GM21390 (cell line): ENCODE measurements at regions not wholly inside any gene's neighbourhood (a gene's known extent, or its start where the extent isn't known, plus 50 kb on each side); places are given as distances from the start of the nearest gene placed in this dataset.
"Not testable (repeated sequence)": the region's sequence is repeated elsewhere in the genome, so short reads cannot be mapped to it uniquely, and the experiment has no call there.

Source experiments
- ATAC-seq: cut with Tn5 transposase; IDR thresholded peaks from one replicate; pipeline ENCODE4 v1.9.1; 2021; ENCODE audit not compliant: unreplicated experiment

DNA sequence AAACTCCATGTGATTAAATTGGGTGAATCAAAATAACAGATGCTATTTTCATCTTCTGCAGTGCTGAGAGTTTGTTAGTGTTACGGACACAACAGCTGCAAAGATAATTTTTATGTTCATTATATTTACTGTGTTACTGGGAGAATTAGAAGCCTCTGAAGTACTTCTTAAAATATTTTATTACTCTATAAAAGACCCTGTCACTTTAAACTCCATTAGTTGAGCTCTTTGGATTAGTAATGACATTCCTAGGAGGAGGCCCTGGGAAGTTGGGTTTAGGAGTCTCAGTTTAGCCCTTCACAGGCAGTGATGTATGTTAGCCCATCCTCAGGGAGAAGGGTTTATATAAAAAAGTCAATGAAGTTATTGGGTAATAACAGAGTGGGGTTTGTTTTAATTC is 596.7 kb downstream of the JRKL start:
- no peak for ATAC-seq

DNA sequence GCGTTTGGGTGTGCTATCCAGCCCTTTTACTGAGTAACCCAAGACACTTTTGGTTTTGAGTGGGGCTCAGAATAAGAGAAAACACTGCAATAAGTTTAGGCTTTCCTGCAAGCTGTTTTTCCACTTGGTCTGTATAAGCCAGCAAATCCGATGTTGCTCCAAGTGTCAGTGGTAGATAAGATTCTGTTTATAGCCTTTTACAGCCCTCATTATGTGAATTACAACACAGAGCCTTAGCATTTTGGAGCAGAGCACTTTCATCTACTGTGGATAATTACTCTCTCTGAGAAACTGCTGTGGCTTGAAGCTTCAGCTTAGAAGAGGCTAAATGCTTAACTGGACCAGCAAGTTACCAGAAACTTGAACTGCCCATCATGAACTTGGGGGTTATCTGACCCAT is 601.1 kb downstream of the JRKL start:
- ATAC-seq: no peak

DNA sequence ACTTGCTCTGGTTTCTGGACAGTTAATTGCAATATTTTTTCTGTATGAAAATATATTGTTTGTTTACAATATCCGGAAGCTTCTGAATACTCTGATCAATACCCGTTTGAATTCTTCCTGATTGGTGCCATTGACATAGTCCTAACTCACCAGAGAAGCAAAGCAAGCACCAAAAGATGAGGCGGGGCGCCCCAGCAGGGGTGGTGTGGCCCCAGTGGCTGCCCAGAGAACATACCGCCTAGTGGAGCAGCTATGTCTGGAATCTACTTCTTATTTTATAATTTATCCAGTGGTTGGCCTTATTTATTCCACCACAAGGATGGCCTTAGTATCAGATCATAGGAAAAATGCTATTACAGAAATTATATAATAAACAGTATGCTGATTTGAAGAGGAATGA is 610.7 kb downstream of the JRKL start:
- ATAC-seq: no peak

DNA sequence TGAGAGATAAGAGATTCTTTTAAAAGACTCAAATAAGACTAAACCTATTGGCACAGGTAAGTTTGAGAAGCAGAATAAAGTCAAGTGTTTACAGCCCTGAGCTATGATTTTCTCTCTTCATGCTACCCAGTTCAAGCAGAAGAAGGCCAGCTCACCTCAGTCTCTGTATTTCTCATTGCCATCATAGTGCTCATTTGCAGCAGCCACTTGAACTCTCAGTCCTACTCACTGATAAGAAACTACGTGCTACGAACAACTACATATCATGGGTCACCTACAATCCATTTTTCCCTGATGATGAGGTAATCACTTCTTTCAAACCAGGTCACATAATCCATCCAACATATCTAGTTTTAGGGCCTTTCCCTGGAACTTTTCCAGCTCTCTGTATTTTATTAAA is 617.5 kb downstream of the JRKL start:
- no peak for ATAC-seq

DNA sequence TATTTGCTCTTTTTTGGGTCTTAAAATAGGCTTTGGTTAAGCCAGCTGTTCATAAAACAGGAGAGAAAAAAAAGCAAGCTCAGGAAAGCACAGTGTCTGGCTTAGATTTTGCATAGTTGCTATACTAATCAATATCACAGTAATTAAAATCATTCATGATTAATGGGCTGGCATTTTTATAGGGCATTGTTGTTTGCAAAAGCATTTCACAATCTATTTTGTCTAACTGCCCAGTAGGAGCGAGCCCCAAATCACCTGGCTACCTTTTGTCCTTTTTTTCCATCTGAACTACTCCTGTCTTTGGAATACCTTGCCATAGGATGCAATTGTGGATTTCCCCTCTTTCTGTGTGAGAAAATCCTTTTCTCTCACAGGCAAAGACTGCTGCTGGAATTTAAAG is 619.8 kb downstream of the JRKL start:
- no peak for ATAC-seq

DNA sequence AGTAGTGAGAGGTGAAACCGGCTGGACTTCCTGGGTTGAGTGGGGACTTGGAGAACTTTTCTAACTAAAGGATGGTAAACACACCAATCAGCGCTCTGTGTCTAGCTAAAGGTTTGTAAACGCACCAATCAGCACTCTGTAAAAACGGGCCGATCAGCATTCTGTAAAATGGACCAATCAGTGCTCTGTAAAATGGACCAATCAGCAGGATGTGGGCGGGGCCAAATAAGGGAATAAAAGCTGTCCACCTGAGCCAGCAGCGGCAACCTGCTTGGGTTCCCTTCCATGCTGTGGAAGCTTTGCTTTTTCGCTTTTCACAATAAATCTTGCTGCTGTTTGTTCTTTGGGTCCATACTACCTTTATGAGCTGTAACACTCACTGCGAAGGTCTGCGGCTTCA is 621.2 kb downstream of the JRKL start:
- not testable (repeated sequence) for ATAC-seq

DNA sequence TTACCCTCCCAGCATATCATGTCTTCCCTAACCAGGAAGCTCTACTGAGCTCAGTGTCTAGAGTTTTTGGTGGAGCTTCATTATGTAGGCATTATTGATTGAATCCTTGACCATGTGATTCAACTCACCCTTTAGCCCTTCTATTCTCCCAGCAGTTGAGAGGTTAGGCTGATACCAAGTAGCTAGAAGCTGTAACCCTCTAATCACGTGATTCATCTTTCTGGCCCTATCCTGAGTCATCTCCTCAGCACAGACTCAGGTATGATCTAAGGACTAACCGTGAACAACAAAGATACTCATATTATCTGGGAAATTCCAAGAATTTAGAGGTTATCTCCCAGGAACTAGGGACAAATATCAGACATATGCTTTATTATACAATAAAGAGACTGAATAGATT is 625.5 kb downstream of the JRKL start:
- ATAC-seq: no peak

DNA sequence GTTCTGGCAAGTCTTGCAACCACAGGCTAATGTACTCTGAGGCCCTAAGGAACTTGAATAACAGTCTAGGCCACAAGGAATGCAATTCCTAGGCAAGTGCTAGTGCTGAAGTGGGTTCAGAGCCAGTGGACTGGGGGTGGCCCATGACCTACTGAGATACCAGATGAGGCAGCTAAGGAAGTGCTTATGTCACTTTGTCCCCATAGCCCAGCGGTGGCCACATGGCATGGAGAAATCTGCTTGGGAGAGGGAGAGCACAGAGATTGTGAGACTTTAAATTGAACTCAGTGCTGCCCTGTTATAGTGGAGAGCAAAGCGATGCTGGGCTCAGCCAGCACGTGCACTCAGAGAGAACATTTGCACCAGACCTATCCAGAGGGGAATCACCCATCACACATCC is 629.5 kb downstream of the JRKL start:
- no peak for ATAC-seq

DNA sequence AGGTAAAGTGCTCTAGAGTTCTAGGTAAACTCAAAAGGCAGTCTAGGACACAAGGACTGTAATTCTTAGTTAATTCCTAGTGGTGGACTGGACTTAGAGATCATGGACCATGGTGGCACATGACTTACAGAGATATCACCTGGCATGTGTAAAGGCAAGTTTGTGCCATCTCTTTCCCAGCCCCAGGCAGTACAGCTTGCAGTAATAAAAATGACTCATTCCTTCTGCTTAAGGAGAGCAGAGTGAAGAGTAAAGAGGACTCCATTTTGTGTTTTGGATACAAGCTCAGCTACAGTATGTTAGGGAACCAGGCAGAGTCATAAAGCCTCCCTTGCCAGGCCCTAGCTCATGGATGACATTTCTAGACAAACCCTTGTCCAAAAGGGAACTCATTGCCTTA is 629.9 kb downstream of the JRKL start:
- no peak for ATAC-seq

DNA sequence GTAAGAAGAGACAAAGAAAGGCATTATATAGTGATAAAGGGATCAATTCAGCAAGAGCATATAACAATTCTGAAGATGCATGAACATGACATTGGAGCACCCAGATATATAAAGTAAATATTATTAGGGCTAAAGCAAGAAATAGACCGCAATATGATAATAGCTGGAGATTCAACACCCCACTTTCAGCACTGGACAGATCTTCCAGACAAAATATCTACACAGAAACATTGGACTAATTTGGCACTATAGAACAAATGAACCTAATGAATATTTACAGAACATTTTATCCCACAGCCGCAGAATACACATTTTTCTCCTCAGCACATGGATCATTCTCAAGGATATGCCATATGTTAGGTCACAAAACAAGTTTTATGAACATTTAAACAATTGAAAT is 633.1 kb downstream of the JRKL start:
- ATAC-seq: no peak

DNA sequence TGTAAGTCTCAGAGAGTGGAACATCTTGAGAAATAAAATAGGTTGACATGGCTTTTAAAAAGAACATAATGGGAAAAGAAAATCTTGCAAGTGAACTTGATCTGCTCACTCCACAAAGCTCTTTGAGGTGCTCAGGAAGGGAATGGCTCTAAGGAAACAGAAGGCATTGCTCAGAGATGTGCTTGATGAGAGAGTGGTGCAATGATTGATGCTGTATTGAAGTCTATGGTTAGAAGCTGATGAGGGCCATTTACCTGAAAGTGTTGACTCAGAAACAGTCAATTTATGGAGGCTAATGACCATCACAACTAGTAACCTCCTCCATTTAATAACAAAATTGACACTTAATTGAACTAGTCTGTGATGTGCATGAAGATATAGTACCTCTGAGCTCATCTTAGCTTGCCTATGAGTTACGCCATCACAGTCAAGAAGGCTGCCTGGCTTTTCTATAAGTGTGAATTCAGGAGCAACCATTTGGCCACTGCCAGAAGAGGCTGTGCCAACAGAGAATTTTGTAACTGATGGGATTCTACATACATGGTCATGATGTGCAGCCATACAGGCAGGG is 639.1 kb downstream of the JRKL start:
- ATAC-seq: no peak

DNA sequence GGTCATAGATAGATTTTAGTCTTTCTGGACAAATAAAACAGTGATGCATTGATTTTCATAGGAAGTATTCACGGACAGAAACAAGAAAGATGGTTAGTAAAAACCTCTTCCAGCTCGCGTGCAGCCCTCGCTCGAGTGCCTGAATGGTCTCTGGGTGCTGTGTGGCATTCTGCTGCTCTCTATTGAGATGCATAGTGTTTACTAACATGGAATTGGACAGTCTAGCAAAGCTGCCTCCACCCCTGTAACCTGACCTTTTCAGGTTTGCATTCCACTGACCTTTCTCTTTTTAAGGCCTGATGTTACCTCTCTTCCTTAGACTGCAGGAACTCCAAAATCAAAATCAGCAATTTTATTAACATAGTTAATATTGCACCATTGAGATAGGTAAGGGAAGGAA is 643.4 kb downstream of the JRKL start:
- ATAC-seq: no peak

DNA sequence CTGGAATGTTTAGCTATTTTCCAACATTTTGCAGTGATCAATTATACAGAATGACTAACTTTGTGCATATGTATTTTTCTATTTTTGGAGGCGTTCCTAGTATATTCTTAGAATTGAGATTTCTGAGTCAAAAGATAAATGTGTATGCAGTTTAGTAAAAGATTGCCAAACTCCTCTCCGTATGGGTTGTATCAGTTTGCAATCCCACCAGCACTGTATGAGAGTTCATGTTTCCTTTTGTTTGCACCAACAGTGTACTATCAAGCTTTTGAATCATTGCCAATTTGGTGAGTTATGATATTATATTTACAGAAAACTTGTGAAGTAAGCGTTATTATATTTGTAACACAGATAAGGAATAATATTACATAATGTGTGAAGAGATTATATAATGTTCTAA is 658.7 kb downstream of the JRKL start:
- ATAC-seq: no peak

DNA sequence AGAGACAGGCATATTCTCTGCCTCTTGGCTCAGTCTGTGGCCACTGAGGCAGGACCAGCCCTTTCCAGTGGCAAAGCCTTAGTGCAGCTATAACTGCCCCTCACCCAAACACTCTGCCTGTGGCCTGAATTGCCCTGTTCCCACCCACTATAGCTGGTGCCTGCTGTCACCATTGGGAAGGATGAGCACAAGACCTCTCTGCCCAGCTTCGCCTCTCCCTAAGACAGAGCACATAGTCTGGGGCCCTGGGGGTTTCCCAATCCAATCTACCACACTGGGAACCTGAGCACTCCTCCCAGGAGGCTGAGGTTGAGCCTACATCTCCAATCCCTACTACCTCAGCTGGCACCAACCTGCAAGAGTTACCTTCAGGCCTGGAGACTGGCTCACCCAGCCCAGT is 670.4 kb downstream of the JRKL start:
- no peak for ATAC-seq

DNA sequence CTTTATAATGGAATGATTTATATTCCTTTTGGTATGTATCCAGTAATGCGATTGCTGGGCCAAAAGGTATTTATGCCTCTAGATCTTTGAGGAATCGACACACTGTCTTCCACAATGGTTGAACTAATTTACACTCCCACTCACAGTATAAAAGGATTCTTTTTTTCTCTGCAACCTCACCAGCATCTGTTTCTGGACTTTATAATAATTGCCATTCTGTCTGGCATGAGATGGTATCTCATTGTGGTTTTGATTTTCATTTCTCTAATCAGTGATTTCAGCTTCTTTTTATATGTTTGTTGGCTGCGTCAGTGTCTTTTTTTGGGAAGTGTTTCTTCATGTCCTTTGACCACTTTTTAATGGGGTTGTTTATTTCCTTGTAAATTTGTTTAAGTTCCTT is 679.3 kb downstream of the JRKL start:
- ATAC-seq: no peak

DNA sequence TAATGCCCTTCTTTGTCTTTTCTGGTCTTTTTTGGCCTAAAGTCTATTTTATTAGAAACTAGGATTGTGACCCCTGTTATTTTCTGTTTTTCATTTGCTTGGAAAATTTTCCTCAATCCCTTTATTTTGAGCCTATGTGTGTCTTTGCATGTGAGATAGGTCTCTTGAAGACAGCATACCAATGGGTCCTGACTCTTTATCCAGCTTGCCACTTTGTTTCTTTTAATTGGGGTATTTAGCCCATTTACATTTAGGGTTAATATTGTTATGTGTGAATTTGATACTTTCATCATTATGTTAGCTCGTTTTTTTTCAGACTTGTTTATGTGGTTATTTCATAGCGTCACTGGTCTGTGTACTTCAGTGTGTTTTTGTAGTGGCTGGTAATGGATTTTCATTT is 682.6 kb downstream of the JRKL start:
- no peak for ATAC-seq

DNA sequence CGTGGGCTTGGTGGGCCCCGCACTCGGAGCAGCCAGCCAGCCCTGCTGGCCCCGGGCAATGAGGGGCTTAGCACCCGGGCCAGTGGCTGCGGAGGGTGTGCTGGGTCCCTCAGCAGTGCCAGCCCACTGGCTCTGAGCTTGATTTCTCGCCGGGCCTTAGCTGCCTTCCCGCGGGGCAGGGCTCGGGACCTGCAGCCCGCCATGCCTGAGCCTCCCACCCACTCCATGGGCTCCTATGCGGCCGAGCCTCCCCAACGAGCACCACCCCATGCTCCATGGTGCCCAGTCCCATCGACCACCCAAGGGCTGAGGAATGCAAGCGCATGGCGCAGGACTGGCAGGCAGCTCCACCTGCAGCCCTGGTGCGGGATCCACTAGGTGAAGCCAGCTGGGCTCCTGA is 686.9 kb downstream of the JRKL start:
- not testable (repeated sequence) for ATAC-seq

DNA sequence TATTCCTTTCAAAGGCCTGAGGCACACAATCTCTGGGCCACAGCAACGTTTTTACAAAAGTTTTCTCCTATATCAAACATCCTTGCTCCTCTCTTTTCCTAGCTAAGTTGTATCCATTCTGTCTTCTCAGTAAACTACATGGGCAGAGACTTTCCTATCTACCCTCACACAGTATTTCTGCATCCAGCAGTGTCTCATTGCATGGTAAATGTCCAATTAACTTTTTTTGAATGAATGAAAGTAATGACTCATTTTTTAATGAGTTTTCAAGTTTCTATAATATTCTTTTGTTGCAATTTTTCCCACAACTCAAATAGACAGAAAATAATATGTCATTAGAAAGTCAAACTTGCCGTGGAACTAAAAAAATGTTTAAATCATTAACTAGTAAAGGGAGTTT is 688.6 kb downstream of the JRKL start:
- ATAC-seq: no peak

DNA sequence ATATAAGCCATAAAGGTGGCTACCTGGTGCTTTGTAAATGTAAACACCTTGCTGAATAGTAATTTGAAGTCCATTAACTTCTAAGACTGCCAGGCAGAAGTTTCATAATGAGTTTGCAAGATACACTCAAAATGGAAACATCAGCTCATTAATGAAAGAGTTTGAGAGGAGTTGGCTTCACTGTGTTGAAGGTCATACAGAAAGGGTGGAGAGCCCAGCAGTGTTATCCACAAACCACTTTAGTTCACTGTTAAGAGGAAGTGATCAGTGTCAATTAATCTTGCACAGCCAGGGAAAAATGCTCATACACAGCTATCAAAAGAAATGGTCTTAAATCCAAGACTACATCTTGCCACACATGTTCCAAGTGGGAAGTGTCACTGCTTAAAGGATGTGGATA is 689.4 kb downstream of the JRKL start:
- ATAC-seq: no peak

DNA sequence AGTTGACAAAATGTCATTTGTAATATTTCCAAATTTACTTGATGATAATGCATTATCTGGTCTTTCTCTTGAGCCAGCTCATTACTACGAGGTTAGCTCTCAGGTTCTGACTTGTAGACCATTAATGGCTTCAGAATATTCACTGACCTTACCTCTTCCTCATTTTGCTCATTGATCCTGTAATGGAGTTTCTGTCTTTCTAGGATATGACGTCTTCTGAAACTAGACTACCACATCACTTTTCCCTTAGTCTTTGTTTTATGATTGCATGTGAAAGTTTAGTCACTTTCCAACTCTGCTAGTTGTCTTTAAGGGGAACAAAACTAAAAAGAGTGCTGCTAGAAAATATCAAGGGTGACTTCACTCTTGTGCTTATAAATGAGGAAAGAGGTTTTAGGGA is 697.6 kb downstream of the JRKL start:
- ATAC-seq: no peak

DNA sequence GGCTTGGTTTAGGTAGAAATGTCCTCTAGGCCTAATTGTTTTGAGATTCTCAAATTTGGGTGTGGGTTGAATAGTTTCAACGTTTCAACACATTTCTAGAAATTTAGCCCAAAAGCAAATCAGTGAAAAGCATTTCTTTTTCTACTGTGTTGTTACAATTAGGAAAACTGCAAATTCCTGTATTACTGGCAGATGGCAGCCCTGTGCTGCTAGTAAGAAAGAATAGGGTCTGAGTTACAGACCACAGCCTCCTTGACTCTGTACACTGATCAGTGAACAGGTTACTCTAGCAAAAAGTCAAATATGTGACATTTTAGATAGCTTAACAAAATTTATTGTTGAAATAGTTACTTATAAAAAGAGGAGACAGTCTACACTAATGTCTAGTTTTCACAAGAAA is 703.0 kb downstream of the JRKL start:
- no peak for ATAC-seq

DNA sequence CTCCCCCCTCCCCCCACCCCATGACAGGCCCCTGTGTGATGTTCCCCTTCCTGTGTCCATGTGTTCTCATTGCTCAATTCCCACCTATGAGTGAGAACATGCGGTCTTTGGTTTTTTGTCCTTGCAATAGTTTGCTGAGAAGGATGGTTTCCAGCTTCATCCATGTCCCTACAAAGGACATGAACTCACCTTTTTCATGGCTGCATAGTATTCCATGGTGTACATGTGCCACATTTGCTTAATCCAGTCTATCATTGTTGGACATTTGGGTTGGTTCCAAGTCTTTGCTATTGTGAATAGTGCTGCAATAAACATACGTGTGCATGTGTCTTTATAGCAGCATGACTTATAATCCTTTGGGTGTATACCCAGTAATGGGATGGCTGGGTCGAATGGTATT is 712.4 kb downstream of the JRKL start:
- ATAC-seq: not testable (repeated sequence)

DNA sequence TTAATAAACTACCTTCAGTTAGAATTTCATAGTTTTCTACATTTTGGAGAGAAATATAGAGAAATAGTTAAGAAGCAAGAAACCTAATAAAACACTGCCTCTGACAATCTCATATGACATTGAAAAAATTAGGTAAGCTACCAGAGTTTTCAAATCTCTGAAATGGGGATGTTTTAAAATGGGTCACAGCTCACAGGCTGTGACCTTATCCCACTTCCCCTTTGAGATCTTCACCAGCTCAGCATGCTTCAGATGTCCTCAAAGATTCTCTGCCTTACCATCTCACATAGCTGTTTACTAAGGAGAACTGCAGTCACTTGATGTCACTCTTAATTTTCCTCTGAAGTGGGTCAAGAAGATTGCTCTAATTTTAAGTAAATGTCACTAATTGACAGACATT is 717.8 kb downstream of the JRKL start:
- ATAC-seq: no peak

DNA sequence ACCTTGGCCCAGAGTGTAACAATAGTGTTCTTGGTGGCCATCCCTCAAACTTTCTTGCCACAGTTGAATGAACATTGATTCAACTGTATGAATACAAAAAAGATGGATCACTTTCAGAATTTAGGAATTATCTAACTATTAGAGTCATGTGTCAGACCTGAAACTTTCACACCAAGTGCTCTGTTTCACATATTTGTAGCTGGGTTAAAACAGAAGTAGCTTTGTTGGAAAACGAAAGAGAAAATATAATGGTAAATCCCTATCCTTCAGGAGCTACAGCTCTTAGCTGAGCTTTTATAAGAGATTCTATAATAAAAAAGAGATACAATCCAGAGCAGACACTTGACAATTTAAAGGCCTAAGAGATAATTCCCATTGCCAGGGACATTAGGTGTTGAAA is 719.3 kb downstream of the JRKL start:
- ATAC-seq: no peak
